HG03571 (cell line): ENCODE measurements at regions not wholly inside any gene's neighbourhood (a gene's known extent, or its start where the extent isn't known, plus 50 kb on each side); places are given as distances from the start of the nearest gene placed in this dataset.

Experiments used
- ATAC-seq: cut with Tn5 transposase; IDR thresholded peaks from one replicate; pipeline ENCODE4 v1.9.1; 2021; ENCODE audit not compliant: unreplicated experiment

- ATAC-seq = no peak
Observed at GRCh38 chr21:41037936-41038335, 130.0 kb upstream of the BACE2 start.

DNA sequence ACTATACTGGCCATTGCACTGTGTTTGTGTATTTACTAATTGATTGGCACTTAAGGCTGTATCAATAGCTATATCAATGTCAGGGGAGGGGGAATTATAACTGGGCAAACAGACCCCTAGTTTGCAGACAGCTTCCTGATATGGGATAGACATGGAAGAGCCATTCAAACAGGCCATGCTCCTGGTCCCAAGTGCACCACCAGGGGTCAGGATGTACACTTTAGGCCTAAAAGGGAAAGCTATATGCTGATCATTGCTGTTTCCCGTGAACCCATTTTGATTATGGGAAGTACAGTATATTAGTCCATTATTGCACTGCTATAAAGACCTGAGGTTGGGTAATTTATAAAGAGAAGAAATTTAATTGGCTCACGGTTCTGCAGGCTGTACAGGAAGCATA, 124.9 kb upstream of the BACE2 start:
- no peak for ATAC-seq

DNA sequence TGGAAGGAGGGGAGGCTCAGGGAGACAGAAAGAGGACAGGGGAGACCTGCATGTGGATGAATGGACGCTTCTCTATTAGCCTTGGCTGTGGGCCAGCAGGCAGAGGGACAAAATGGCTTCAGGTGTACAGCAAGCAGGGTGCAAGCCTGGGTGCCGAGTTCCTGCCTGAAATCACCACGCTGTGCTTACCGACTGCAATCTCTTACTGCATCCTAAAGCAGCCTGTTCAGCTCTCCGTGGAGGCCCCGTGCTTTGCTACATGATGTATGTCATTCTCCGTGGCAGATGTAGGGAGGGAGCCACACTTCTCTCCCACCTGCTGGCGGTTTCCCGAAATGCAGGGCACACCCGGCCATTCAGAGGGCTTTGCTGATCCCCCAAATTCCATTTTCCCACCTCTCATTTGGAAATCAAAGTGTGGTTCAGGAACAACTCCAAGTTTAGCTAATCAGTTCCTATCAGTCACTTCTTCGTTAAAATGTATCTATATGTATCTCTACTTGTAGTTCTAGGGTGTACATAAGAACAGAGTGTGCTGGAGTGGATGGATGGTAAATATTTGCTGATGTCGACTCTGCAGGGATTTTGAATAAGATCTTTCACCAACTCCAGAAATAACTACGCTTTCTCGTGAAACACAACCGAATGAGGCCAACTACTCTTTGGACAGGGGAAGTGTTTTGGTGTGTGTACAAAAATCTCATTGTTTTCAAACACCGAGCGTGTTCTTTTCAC, 122.3 kb upstream of the BACE2 start:
- no peak for ATAC-seq

- no peak for ATAC-seq
Observed at GRCh38 chr21:41048145-41048544, 119.8 kb upstream of the BACE2 start.

DNA sequence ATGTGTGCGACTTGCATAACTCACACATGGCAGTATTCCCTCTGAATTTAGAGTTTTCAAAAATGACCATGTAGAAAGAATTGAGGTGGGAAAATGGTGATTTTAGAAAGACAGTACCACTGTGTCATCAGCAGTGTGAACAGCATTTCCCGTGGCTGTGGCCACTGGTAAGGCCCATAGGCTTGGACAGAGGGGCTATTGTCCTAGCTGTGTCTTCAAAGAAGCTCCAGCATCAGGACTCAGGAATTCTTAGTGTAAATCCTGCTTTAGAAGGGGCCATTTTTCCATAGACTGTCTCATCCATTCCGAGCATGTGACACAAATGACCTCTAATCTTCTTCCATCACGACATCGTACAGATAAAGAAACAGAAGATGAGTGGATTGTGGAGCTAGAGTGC, 119.3 kb upstream of the BACE2 start:
- no peak for ATAC-seq

DNA sequence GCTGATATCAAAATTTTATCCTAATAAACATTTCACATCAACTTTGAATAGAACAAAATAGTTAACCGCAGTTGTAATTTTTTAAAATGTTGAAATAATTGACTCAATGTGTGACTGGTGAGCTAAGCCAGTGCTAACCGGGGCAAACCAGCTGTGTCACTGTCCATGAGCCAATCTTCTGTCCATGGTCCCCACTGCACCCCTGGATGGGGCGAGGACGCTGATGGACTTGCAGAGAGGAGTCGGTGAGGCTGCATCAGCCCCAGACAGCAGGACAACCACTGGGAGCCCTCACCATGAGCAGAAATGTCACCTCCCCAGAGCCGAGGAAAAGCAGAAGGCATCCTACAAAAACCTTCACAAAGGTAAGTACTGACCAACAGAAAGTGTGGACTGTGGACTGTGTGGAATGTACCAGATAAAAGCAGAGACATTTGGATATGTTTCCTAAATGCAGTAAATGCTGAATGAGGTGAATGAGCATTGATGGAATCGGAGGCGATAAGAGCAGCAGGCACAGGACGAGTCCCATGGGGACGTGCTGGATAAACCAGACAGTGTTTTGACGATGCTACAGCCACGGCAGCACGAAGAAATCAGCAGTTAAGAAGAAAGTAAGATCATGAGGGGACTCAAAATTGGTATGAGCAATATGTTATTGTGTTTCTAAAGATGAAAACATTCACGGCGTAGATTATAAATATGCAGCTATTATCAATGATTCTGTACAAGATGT, 115.0 kb upstream of the BACE2 start:
- ATAC-seq = no peak

- ATAC-seq = no peak
Observed at GRCh38 chr21:41054018-41054578, 113.9 kb upstream of the BACE2 start.

DNA sequence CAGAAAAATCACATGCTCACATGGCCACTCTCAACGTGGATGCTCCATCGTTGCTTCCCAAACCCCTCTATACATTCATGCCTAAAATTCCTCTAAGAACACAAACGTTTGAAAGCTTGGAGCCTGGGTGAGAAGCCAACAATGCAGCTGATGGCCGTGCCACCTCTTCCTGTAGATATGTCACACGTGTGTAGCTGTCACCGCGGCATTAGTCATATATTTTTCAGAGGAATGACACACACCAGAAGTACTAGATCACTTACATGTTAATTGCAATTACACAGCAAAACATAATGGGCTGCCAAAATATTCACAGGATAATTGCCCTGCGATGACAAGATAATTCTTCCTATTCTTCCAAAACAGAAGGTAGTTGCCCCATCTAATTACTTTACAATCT, 112.7 kb upstream of the BACE2 start:
- no peak for ATAC-seq

DNA sequence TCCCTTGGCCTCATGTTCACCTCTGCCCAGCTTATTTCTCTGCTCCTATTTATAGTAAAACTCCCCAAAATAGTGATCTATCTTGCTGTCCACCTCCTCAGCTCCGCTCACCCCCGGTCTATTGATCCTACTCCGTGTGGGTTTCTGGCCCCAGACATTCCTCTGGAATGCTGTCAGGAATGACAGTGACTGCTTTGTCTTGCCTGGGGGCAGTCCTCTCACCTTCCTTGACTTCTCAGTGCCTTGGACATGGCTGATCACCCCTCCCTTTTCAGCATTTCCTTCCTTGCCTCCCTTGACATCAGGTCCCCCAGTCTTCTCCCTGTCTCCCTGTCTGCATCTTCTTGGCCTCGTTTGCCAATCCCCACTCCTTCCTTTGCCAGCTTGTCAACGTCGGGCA, 108.1 kb upstream of the BACE2 start:
- no peak for ATAC-seq

DNA sequence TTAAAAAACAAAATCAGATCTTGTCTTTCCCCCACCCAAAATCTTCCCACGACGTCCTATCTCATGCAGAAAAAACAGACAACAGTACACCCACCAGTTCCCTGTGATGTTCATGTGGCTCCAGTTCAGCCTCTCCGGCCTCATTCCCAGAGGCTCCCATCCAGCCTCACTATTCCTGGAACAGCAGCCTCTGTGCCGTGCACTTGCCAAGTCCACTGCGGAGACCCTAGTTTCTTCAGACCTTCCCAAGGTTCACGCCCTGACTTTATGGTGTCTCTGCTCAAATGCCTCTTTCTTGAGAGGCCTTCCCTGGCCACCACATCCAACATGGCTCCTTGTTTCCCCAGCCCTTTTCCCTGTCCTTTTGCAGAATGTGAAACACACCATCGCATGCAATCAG, 106.3 kb upstream of the BACE2 start:
- ATAC-seq = no peak

- ATAC-seq = no peak
Observed at GRCh38 chr21:41064334-41064791, 103.6 kb upstream of the BACE2 start.

GRCh38 chr21:41064951-41065350, 103.0 kb upstream of the BACE2 start:
- no peak for ATAC-seq

DNA sequence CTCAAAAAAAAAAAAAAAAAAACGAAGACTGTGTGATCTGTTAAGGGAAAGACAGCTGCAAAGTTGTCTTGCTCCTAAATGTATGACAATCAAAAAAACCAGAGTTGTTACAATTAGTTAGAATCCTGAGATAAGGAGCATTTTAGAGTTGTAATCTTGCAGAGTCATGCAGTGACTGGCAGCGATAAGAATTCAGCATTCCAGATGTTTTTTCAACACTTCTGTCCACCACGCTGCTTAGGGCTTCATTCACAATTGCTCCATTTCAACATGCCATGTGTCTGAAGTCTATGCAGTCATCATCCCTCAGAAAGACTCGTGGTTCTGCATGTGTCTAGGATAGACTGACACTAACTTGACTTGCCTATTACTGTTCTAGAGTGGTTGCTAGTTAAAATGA, 102.4 kb upstream of the BACE2 start:
- no peak for ATAC-seq

GRCh38 chr21:41066086-41066938, 101.6 kb upstream of the BACE2 start:
- ATAC-seq = no peak

GRCh38 chr21:41067709-41068108, 100.3 kb upstream of the BACE2 start:
- ATAC-seq = no peak

GRCh38 chr21:41068496-41068895, 99.5 kb upstream of the BACE2 start:
- ATAC-seq = no peak

- ATAC-seq = peak; percentile 75
Observed at GRCh38 chr21:41068967-41069642, 98.9 kb upstream of the BACE2 start.

- ATAC-seq = no peak
Observed at GRCh38 chr21:41070284-41070683, 97.7 kb upstream of the BACE2 start.

- no peak for ATAC-seq
Observed at GRCh38 chr21:41071258-41072171, 96.4 kb upstream of the BACE2 start.

DNA sequence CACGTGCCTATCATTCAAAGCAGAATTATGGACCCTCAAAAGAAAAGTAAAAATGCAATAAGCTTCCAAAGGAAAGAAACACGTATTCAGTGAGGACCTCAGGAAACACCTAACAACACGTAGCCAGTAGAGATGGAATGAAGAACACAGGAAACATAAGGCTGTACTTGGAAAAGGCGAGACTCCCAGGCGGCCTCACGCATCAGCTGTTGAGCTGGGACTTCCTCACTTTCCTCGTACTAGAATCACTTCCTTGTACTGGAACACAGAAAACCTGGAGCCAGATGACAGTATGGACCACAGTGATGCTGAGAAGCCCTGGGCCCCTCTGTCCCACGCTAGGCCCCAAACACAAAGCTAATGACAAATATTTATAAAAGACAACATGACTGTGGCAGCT, 94.4 kb upstream of the BACE2 start:
- ATAC-seq = no peak
